H1 (cell line): ENCODE measurements at regions not wholly inside any gene's neighbourhood (a gene's known extent, or its start where the extent isn't known, plus 50 kb on each side); places are given as distances from the start of the nearest gene placed in this dataset.

Experiments used
- BACH1 ChIP-seq: IDR thresholded peaks from 2 replicates; pipeline ENCODE4 v1.6.1; 2012; ENCODE audit warnings: low read length, improper control_type of control experiment
- CBX5 ChIP-seq: fragments of 300-800, 300-1000 bp; sonication (generic); IDR thresholded peaks from 2 replicates; pipeline ENCODE4 v1.7.1; 2016; ENCODE audit warnings: antibody characterized with exemption, low read length, low read depth
- CREB1 ChIP-seq: IDR thresholded peaks from 2 replicates; pipeline ENCODE4 v1.6.1; 2012; ENCODE audit warnings: inconsistent platforms
- FOSL1 ChIP-seq: IDR thresholded peaks from 2 replicates; pipeline ENCODE4 v1.6.1; 2011; ENCODE audit warnings: mild to moderate bottlenecking, low read depth, low read length, moderate library complexity; ENCODE audit not compliant: insufficient read depth
- GTF2F1 ChIP-seq: IDR thresholded peaks from 2 replicates; pipeline ENCODE4 v1.6.1; 2012; ENCODE audit warnings: low read depth, low read length, improper control_type of control experiment, borderline replicate concordance
- HDAC2 ChIP-seq, 2 experiments: fragments of 300-600 bp in 1 of 2; sonication (generic) in 1 of 2; IDR thresholded peaks; 2 replicates each; pipeline ENCODE4 v1.6.1; 2011 to 2012; ENCODE audit warnings: low read depth in 2 of 2, low read length in 2 of 2, mild to moderate bottlenecking in 2 of 2, moderate library complexity in 2 of 2, borderline replicate concordance in 1 of 2, inconsistent platforms in 1 of 2
- RFX5 ChIP-seq: IDR thresholded peaks from 2 replicates; pipeline ENCODE4 v1.6.1; 2011; ENCODE audit warnings: low read depth, low read length, improper control_type of control experiment, borderline replicate concordance
- RXRA ChIP-seq: IDR thresholded peaks from 2 replicates; pipeline ENCODE4 v1.6.1; 2011; ENCODE audit warnings: low read depth, mild to moderate bottlenecking, low read length, moderate library complexity; ENCODE audit not compliant: insufficient read depth
- SAP30 ChIP-seq: fragments of 300-600 bp; sonication (generic); IDR thresholded peaks from 2 replicates; pipeline ENCODE4 v1.7.1; 2012; ENCODE audit warnings: low read length, moderate library complexity, mild to moderate bottlenecking, inconsistent platforms; ENCODE audit not compliant: insufficient read depth, insufficient replicate concordance
- SIX5 ChIP-seq: IDR thresholded peaks from 2 replicates; pipeline ENCODE4 v1.6.1; 2011; ENCODE audit warnings: mild to moderate bottlenecking, low read depth, low read length
- SP1 ChIP-seq: IDR thresholded peaks from 2 replicates; pipeline ENCODE4 v1.6.1; 2011; ENCODE audit warnings: low read depth, low read length
- SUZ12 ChIP-seq: fragments of 200-600 bp; sonication (generic); IDR thresholded peaks from 2 replicates; pipeline ENCODE4 v1.6.1; 2012; ENCODE audit warnings: mild to moderate bottlenecking, inconsistent platforms, low read length, moderate library complexity, mixed read lengths
- TF ChIP-seq, protein P1 (sequence below): fragments of 300-600 bp; sonication (generic); IDR thresholded peaks from 2 replicates; pipeline ENCODE4 v1.7.1; 2012; ENCODE audit warnings: low read length, moderate library complexity, mild to moderate bottlenecking, inconsistent platforms; ENCODE audit not compliant: insufficient replicate concordance

DNA sequence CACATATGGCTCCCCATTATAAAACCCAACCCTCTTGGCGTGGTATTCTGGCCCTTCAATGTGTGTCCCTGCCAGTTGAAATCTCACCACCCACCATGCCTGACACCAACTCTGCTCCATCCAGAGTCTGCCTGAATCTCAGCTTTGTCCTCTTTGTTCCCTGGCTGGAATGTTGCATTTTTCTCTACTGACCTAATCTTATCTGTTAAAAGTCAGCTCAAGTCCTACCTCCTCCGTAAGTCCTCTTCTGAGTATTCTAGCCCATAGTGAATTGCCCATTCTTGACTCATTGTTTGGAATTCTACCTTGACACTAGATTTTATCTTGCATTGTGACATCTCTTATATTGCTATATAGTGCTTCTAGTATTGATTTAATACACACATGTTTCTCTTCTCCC, 207.1 kb upstream of the VLDLR start (continued):
- TF ChIP-seq, protein P1, sequence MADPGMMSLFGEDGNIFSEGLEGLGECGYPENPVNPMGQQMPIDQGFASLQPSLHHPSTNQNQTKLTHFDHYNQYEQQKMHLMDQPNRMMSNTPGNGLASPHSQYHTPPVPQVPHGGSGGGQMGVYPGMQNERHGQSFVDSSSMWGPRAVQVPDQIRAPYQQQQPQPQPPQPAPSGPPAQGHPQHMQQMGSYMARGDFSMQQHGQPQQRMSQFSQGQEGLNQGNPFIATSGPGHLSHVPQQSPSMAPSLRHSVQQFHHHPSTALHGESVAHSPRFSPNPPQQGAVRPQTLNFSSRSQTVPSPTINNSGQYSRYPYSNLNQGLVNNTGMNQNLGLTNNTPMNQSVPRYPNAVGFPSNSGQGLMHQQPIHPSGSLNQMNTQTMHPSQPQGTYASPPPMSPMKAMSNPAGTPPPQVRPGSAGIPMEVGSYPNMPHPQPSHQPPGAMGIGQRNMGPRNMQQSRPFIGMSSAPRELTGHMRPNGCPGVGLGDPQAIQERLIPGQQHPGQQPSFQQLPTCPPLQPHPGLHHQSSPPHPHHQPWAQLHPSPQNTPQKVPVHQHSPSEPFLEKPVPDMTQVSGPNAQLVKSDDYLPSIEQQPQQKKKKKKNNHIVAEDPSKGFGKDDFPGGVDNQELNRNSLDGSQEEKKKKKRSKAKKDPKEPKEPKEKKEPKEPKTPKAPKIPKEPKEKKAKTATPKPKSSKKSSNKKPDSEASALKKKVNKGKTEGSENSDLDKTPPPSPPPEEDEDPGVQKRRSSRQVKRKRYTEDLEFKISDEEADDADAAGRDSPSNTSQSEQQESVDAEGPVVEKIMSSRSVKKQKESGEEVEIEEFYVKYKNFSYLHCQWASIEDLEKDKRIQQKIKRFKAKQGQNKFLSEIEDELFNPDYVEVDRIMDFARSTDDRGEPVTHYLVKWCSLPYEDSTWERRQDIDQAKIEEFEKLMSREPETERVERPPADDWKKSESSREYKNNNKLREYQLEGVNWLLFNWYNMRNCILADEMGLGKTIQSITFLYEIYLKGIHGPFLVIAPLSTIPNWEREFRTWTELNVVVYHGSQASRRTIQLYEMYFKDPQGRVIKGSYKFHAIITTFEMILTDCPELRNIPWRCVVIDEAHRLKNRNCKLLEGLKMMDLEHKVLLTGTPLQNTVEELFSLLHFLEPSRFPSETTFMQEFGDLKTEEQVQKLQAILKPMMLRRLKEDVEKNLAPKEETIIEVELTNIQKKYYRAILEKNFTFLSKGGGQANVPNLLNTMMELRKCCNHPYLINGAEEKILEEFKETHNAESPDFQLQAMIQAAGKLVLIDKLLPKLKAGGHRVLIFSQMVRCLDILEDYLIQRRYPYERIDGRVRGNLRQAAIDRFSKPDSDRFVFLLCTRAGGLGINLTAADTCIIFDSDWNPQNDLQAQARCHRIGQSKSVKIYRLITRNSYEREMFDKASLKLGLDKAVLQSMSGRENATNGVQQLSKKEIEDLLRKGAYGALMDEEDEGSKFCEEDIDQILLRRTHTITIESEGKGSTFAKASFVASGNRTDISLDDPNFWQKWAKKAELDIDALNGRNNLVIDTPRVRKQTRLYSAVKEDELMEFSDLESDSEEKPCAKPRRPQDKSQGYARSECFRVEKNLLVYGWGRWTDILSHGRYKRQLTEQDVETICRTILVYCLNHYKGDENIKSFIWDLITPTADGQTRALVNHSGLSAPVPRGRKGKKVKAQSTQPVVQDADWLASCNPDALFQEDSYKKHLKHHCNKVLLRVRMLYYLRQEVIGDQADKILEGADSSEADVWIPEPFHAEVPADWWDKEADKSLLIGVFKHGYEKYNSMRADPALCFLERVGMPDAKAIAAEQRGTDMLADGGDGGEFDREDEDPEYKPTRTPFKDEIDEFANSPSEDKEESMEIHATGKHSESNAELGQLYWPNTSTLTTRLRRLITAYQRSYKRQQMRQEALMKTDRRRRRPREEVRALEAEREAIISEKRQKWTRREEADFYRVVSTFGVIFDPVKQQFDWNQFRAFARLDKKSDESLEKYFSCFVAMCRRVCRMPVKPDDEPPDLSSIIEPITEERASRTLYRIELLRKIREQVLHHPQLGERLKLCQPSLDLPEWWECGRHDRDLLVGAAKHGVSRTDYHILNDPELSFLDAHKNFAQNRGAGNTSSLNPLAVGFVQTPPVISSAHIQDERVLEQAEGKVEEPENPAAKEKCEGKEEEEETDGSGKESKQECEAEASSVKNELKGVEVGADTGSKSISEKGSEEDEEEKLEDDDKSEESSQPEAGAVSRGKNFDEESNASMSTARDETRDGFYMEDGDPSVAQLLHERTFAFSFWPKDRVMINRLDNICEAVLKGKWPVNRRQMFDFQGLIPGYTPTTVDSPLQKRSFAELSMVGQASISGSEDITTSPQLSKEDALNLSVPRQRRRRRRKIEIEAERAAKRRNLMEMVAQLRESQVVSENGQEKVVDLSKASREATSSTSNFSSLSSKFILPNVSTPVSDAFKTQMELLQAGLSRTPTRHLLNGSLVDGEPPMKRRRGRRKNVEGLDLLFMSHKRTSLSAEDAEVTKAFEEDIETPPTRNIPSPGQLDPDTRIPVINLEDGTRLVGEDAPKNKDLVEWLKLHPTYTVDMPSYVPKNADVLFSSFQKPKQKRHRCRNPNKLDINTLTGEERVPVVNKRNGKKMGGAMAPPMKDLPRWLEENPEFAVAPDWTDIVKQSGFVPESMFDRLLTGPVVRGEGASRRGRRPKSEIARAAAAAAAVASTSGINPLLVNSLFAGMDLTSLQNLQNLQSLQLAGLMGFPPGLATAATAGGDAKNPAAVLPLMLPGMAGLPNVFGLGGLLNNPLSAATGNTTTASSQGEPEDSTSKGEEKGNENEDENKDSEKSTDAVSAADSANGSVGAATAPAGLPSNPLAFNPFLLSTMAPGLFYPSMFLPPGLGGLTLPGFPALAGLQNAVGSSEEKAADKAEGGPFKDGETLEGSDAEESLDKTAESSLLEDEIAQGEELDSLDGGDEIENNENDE = no peak
- TF ChIP-seq SUZ12 (no peak), HDAC2 (IDR thresholded peaks at IDR 0.05; ENCODE audit: borderline replicate concordance in 1 of 2, low read depth in 2 of 2, low read length in 2 of 2) (no peak), CREB1 (no peak), BACH1 (no peak), RFX5 (no peak), SP1 (no peak), SIX5 (no peak), RXRA (no peak), CBX5 (no peak), FOSL1 (no peak), SAP30 (no peak), GTF2F1 (no peak)
